Neural progenitor cell (in vitro differentiated cells): ENCODE measurements at regions not wholly inside any gene's neighbourhood (a gene's known extent, or its start where the extent isn't known, plus 50 kb on each side); places are given as distances from the start of the nearest gene placed in this dataset.

ENCODE experiments used
- EZH2 ChIP-seq: fragments of 200-600 bp; sonication (generic); IDR thresholded peaks from 2 replicates; pipeline ENCODE4 v1.6.1; 2017; ENCODE audit warnings: antibody characterized with exemption, mild to moderate bottlenecking, moderate library complexity
- EZH2phosphoT487 ChIP-seq: fragments of 200-600 bp; sonication (generic); IDR thresholded peaks from 2 replicates; pipeline ENCODE4 v1.6.1; 2017; ENCODE audit warnings: antibody characterized with exemption
- TF ChIP-seq, protein P1 (sequence below): fragments of 200-600 bp; sonication (generic); IDR thresholded peaks from 2 replicates; pipeline ENCODE4 v1.5.1; 2017; ENCODE audit warnings: antibody characterized with exemption, mild to moderate bottlenecking

- TF ChIP-seq, protein P1, sequence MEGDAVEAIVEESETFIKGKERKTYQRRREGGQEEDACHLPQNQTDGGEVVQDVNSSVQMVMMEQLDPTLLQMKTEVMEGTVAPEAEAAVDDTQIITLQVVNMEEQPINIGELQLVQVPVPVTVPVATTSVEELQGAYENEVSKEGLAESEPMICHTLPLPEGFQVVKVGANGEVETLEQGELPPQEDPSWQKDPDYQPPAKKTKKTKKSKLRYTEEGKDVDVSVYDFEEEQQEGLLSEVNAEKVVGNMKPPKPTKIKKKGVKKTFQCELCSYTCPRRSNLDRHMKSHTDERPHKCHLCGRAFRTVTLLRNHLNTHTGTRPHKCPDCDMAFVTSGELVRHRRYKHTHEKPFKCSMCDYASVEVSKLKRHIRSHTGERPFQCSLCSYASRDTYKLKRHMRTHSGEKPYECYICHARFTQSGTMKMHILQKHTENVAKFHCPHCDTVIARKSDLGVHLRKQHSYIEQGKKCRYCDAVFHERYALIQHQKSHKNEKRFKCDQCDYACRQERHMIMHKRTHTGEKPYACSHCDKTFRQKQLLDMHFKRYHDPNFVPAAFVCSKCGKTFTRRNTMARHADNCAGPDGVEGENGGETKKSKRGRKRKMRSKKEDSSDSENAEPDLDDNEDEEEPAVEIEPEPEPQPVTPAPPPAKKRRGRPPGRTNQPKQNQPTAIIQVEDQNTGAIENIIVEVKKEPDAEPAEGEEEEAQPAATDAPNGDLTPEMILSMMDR, result no peak
- TF ChIP-seq EZH2, result no peak
- no peak for TF ChIP-seq EZH2phosphoT487
These were observed 89.4 kb downstream of the C6orf118 start for GRCh38 chr6:165220045-165220444.
